Loucy (cell line): ENCODE measurements at regions not wholly inside any gene's neighbourhood (a gene's known extent, or its start where the extent isn't known, plus 50 kb on each side); places are given as distances from the start of the nearest gene placed in this dataset.

Experiments used
- H2AFZ ChIP-seq: fragments of 200-600 bp; sonication (generic); 2 replicates; pipeline ENCODE4 v1.6.0; 2016; ENCODE audit warnings: antibody characterized with exemption, mild to moderate bottlenecking, low read length, moderate library complexity
- H3F3A ChIP-seq: fragments of 200-600 bp; 2 replicates; pipeline ENCODE4 v1.6.0; 2016; ENCODE audit warnings: antibody characterized with exemption, low read depth, mild to moderate bottlenecking
- H3K27me3 ChIP-seq: fragments of 200-600 bp; sonication (generic); 2 replicates; pipeline ENCODE4 v1.6.1; 2014; ENCODE audit warnings: low read length, mild to moderate bottlenecking; ENCODE audit not compliant: insufficient read depth, poor library complexity, severe bottlenecking
- H3K36me3 ChIP-seq: fragments of 200-600 bp; sonication (generic); 2 replicates; pipeline ENCODE4 v1.6.1; 2016; ENCODE audit warnings: low read length; ENCODE audit not compliant: insufficient read depth
- H3K4me1 ChIP-seq: fragments of 200-600 bp; sonication (generic); 2 replicates; pipeline ENCODE4 v1.5.1; 2014; ENCODE audit warnings: low read length, mild to moderate bottlenecking; ENCODE audit not compliant: insufficient read depth, poor library complexity, severe bottlenecking
- H3K4me2 ChIP-seq: fragments of 200-600 bp; sonication (generic); 2 replicates; pipeline ENCODE4 v1.6.0; 2014; ENCODE audit warnings: antibody characterized with exemption, low read length, low read depth, mild to moderate bottlenecking; ENCODE audit not compliant: poor library complexity, severe bottlenecking
- H3K4me3 ChIP-seq: fragments of 200-600 bp; sonication (generic); 2 replicates; pipeline ENCODE4 v1.5.1; 2014; ENCODE audit warnings: low read length, mild to moderate bottlenecking, mixed read lengths; ENCODE audit not compliant: poor library complexity, severe bottlenecking
- H3K79me2 ChIP-seq: fragments of 200-600 bp; sonication (generic); 2 replicates; pipeline ENCODE4 v1.6.1; 2014; ENCODE audit warnings: low read length; ENCODE audit not compliant: insufficient read depth
- H3K9ac ChIP-seq: fragments of 200-600 bp; sonication (generic); 2 replicates; pipeline ENCODE4 v1.6.0; 2014; ENCODE audit warnings: mild to moderate bottlenecking, low read depth, low read length, moderate library complexity; ENCODE audit not compliant: poor library complexity, severe bottlenecking
- H3K9me2 ChIP-seq: fragments of 200-600 bp; sonication (generic); replicated peaks from 2 replicates; pipeline ENCODE4 v1.6.1; 2016; ENCODE audit warnings: low read depth, low read length, mixed read lengths
- H3K9me3 ChIP-seq: fragments of 200-600 bp; sonication (generic); 2 replicates; pipeline ENCODE4 v1.6.1; 2014; ENCODE audit warnings: mild to moderate bottlenecking, antibody characterized with exemption, low read length, low read depth; ENCODE audit not compliant: insufficient read depth
- H4K20me1 ChIP-seq: fragments of 200-600 bp; sonication (generic); 2 replicates; pipeline ENCODE4 v1.6.0; 2014; ENCODE audit warnings: antibody characterized with exemption, low read length, mild to moderate bottlenecking; ENCODE audit not compliant: insufficient read depth, poor library complexity, severe bottlenecking
- EZH2phosphoT487 ChIP-seq: fragments of 200-600 bp; IDR thresholded peaks from 2 replicates; pipeline ENCODE4 v1.6.1; 2018; ENCODE audit warnings: antibody characterized with exemption, mild to moderate bottlenecking, moderate library complexity, borderline replicate concordance
- TF ChIP-seq, protein P1 (sequence below): fragments of 200-600 bp; sonication (generic); conservative IDR thresholded peaks from 2 replicates; pipeline ENCODE4 v1.5.1; 2014; ENCODE audit warnings: mild to moderate bottlenecking, antibody characterized with exemption, low read length

DNA sequence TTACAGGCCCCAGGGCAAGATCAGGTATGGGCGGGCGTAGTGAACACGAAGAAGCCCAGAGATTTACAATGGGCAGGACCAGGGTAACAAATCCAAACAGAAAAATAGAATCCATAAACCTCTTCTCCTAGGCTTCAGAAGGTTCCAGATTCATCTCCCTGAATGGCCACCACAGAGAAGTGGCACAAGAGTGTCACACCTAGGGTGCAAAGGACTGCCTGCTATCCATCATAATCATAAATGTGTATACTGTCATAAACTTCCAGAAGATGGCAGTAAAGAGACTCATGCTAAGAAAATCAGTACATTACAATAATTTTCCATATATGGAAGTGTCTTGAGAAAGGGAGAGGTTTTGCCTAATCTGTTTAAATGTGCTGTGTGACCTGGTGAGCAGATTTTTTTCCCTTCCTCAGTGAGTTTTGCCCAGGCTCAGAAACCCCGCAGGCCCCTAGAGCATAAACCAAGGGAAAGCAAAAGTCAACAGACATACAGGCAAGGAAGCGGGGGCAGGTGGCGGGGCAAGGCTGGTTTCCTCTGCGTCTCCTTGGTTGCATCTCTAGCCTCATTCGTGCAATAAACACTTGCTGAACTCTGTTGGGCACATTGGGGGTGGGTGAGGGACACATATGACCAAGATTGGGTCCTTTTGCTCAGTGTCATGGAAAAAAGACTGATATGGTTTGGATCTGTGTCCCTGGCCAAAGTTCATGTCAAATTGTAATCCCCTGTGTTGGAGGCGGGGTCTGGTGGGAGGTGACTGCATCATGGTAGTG lies 92.0 kb upstream of the CDH5 start:
- no peak for TF ChIP-seq EZH2phosphoT487
- TF ChIP-seq, protein P1, sequence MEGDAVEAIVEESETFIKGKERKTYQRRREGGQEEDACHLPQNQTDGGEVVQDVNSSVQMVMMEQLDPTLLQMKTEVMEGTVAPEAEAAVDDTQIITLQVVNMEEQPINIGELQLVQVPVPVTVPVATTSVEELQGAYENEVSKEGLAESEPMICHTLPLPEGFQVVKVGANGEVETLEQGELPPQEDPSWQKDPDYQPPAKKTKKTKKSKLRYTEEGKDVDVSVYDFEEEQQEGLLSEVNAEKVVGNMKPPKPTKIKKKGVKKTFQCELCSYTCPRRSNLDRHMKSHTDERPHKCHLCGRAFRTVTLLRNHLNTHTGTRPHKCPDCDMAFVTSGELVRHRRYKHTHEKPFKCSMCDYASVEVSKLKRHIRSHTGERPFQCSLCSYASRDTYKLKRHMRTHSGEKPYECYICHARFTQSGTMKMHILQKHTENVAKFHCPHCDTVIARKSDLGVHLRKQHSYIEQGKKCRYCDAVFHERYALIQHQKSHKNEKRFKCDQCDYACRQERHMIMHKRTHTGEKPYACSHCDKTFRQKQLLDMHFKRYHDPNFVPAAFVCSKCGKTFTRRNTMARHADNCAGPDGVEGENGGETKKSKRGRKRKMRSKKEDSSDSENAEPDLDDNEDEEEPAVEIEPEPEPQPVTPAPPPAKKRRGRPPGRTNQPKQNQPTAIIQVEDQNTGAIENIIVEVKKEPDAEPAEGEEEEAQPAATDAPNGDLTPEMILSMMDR = peak; percentile 58
- Histone ChIP-seq H3K4me1 (no peaks in the 10 kb centered on the region), H3F3A (no peaks in the 10 kb centered on the region), H3K9me3 (no peaks in the 10 kb centered on the region), H3K4me2 (no peak overlapping the region), H3K9ac (no peak overlapping the region), H3K9me2 (no peaks in the 10 kb centered on the region), H2AFZ (no peak overlapping the region), H3K4me3 (no peak overlapping the region), H3K79me2 (no peaks in the 10 kb centered on the region), H4K20me1 (no peaks in the 10 kb centered on the region), H3K36me3 (no peaks in the 10 kb centered on the region), H3K27me3 (no peaks in the 10 kb centered on the region)

DNA sequence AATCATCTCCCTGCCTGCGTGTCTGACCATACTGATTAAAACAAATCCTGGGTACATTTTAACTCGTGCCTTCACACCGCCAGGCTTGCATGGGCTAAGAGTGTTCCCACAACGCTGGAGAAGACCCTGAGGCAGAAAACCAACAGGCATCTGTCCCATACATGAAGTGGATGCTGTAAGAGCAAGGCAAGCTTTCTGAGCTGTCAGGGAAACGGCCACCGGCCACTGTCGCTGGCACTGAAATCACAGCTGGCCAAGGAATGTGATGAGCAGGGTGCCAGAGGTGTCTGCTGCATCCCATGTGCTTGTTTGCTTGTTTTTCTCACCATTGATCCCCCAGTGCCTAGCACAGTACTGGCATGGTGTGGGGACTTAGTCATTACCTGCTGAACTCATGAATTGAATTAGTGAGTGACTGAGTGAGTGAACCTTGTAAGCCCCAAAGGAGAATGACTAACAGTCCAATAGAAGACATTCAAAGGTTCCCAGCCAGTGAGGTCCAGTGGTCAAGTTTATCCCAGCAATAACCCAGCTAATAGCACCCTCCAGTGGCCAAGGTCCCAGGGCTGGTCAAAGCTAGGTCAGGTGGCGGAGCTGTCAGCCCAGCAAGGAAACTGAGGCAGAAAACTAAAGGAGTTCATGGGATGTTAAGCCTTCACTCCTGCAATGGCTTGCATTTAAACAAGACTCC lies 92.7 kb upstream of the CDH5 start:
- Histone ChIP-seq H3K79me2 (no peaks in the 10 kb centered on the region), H3K36me3 (no peaks in the 10 kb centered on the region), H3K4me2 (no peak overlapping the region), H3K4me1 (no peaks in the 10 kb centered on the region), H3K9me3 (no peaks in the 10 kb centered on the region), H3K27me3 (no peaks in the 10 kb centered on the region), H3K9me2 (no peaks in the 10 kb centered on the region), H3K9ac (no peak overlapping the region), H3F3A (no peaks in the 10 kb centered on the region), H4K20me1 (no peaks in the 10 kb centered on the region), H2AFZ (no peak overlapping the region), H3K4me3 (no peak overlapping the region)
- no peak for TF ChIP-seq EZH2phosphoT487
- TF ChIP-seq, protein P1 = peak; percentile 66

DNA sequence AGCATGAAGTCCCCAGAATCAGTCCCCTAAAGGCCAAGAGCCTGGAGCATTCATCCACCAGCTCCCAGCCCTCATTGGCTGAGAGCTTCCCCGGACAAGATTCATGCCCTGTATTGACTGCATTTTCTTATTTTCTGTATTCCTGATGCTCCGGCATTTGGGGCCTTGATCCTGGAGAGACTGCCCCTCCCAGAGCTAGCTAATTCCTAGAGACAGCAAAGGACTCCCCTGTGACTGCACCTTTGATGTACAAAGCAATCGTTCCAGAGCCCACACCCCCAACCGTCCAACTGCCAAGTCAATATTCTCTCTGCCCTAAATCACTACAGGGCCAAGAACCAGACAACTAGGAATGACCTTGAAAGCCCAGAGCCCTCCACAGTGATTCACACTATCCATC lies 93.4 kb upstream of the CDH5 start:
- H4K20me1 ChIP-seq = no peaks in the 10 kb centered on the region
- H3F3A ChIP-seq = no peaks in the 10 kb centered on the region
- no peak overlapping the region for H3K9ac ChIP-seq
- H3K27me3 ChIP-seq = no peaks in the 10 kb centered on the region
- no peaks in the 10 kb centered on the region for H3K9me2 ChIP-seq
- H3K4me2 ChIP-seq = no peak overlapping the region
- no peaks in the 10 kb centered on the region for H3K79me2 ChIP-seq
- no peak overlapping the region for H3K4me3 ChIP-seq
- H3K9me3 ChIP-seq = no peaks in the 10 kb centered on the region
- no peaks in the 10 kb centered on the region for H3K36me3 ChIP-seq
- no peak overlapping the region for H2AFZ ChIP-seq
- no peak for TF ChIP-seq EZH2phosphoT487
- no peaks in the 10 kb centered on the region for H3K4me1 ChIP-seq
